Endothelial cell (in vitro differentiated cells): ENCODE measurements at regions not wholly inside any gene's neighbourhood (a gene's known extent, or its start where the extent isn't known, plus 50 kb on each side); places are given as distances from the start of the nearest gene placed in this dataset.

Experiments
- DNase-seq: peaks from one replicate; pipeline ENCODE4 v3.0.0; 2021; ENCODE audit warnings: low spot score
- H3K27ac Mint-ChIP-seq: one replicate; pipeline ENCODE4 v1.8.0; 2021; ENCODE audit warnings: mixed read lengths, inconsistent platforms; ENCODE audit not compliant: unreplicated experiment
- H3K27me3 Mint-ChIP-seq: one replicate; pipeline ENCODE4 v1.8.0; 2021; ENCODE audit warnings: mild to moderate bottlenecking, moderate library complexity, mixed read lengths, inconsistent platforms; ENCODE audit not compliant: unreplicated experiment
- H3K36me3 Mint-ChIP-seq: one replicate; pipeline ENCODE4 v1.8.0; 2021; ENCODE audit warnings: mild to moderate bottlenecking, low read depth, mixed read lengths, inconsistent platforms; ENCODE audit not compliant: unreplicated experiment
- H3K4me1 Mint-ChIP-seq: one replicate; pipeline ENCODE4 v1.8.0; 2021; ENCODE audit warnings: mild to moderate bottlenecking, mixed read lengths, inconsistent platforms; ENCODE audit not compliant: unreplicated experiment
- H3K4me3 Mint-ChIP-seq: one replicate; pipeline ENCODE4 v1.8.0; 2021; ENCODE audit warnings: mild to moderate bottlenecking, mixed read lengths, inconsistent platforms; ENCODE audit not compliant: unreplicated experiment
- H3K9me3 Mint-ChIP-seq: one replicate; pipeline ENCODE4 v1.8.0; 2021; ENCODE audit warnings: mixed read lengths, inconsistent platforms; ENCODE audit not compliant: unreplicated experiment
- TF ChIP-seq, protein P1 (sequence below): fragments of 200-600 bp; sonication (generic); IDR thresholded peaks from one replicate; pipeline ENCODE4 v1.5.0; 2021; ENCODE audit warnings: antibody characterized with exemption; ENCODE audit not compliant: unreplicated experiment

- H3K27me3 Mint-ChIP-seq = no peaks in the 10 kb centered on the region
- TF ChIP-seq, protein P1, sequence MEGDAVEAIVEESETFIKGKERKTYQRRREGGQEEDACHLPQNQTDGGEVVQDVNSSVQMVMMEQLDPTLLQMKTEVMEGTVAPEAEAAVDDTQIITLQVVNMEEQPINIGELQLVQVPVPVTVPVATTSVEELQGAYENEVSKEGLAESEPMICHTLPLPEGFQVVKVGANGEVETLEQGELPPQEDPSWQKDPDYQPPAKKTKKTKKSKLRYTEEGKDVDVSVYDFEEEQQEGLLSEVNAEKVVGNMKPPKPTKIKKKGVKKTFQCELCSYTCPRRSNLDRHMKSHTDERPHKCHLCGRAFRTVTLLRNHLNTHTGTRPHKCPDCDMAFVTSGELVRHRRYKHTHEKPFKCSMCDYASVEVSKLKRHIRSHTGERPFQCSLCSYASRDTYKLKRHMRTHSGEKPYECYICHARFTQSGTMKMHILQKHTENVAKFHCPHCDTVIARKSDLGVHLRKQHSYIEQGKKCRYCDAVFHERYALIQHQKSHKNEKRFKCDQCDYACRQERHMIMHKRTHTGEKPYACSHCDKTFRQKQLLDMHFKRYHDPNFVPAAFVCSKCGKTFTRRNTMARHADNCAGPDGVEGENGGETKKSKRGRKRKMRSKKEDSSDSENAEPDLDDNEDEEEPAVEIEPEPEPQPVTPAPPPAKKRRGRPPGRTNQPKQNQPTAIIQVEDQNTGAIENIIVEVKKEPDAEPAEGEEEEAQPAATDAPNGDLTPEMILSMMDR = no peak
- no peak overlapping the region for H3K4me3 Mint-ChIP-seq
Observed at GRCh38 chr18:29397536-29397935, 1220.6 kb upstream of the CDH2 start.

GRCh38 chr18:29383311-29384273, 1206.7 kb upstream of the CDH2 start:
- no peaks in the 10 kb centered on the region for H3K4me1 Mint-ChIP-seq
- H3K36me3 Mint-ChIP-seq = no peaks in the 10 kb centered on the region
- H3K27me3 Mint-ChIP-seq = peaks cover 2% of the 10 kb centered on the region
- H3K27ac Mint-ChIP-seq = no peak overlapping the region
- H3K9me3 Mint-ChIP-seq = no peaks in the 10 kb centered on the region
- TF ChIP-seq, protein P1 = no peak
- DNase-seq = no peak
- no peak overlapping the region for H3K4me3 Mint-ChIP-seq

More at GRCh38 chr18:29397536-29397935, 1220.6 kb upstream of the CDH2 start:
- no peak for DNase-seq
- Mint-ChIP-seq H3K36me3 (no peaks in the 10 kb centered on the region), H3K9me3 (no peaks in the 10 kb centered on the region), H3K27ac (no peak overlapping the region), H3K4me1 (no peaks in the 10 kb centered on the region)

DNA sequence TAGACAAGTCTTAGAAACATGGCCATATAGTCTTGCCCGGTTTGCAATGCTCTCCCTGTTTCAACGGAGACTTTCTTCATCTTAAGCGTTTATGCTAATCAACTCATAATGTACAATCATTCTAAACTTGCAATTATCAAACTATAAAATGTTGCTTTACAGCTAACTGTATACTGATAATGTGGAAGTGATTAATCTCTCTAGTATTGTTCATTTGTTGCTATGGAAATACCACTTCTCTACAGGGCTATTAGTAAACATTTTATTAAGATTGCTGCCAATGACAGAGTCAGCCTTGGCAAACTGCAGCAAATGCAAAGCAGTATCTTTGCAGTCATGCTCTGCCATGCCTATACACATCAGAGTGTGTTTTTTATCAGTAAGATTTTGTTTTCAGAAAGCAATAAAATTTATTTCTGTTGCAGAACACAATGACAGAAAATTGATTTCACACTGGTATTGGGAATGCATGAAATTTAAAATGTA, 1201.8 kb upstream of the CDH2 start:
- Mint-ChIP-seq H3K9me3 (no peaks in the 10 kb centered on the region), H3K4me1 (no peaks in the 10 kb centered on the region), H3K4me3 (no peak overlapping the region), H3K27ac (no peak overlapping the region), H3K36me3 (no peaks in the 10 kb centered on the region), H3K27me3 (no peaks in the 10 kb centered on the region)
- TF ChIP-seq, protein P1 = no peak
- no peak for DNase-seq

DNA sequence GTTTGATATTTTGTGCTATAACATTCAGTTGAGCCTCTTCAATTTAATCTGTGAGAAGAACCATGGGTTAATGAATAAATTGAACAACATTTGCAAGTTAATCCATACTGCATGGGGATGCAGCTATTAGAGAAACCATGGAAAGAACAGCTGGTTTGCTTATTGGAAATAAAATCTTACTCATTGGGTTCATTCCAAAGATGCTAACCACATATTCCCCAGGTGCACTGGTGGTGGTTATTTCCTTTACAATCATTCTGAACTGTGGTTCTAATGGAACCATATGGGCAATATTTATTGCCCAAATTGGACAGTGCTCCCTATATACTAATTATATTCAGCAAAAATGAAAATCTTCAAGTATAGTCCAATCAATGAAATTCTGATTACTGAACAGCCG, 1200.4 kb upstream of the CDH2 start:
- DNase-seq = no peak
- Mint-ChIP-seq H3K4me1 (no peaks in the 10 kb centered on the region), H3K4me3 (no peak overlapping the region), H3K36me3 (no peaks in the 10 kb centered on the region), H3K27me3 (no peaks in the 10 kb centered on the region), H3K9me3 (no peaks in the 10 kb centered on the region), H3K27ac (no peak overlapping the region)
- TF ChIP-seq, protein P1 = no peak

DNA sequence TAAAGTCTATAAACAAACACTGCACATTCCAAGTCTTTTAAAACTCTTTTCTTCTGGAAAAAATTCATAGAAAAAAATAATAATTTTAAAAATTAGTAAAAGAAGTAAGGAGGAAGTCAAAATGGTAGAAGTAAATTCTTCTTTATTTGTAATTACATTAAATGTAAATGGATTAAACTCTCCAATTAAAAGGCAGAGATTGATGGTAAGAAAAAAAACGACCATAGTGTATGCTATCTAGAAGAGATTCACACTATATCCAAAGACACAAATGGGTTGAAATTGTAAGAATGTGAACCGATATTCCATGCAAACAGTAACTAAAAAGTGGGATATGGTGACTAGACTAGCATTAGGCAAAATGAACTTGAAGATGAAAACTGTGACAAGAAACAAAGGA, 1196.1 kb upstream of the CDH2 start:
- Mint-ChIP-seq H3K27me3 (no peaks in the 10 kb centered on the region), H3K4me3 (no peak overlapping the region), H3K36me3 (no peaks in the 10 kb centered on the region), H3K9me3 (no peaks in the 10 kb centered on the region), H3K4me1 (no peaks in the 10 kb centered on the region), H3K27ac (no peak overlapping the region)
- DNase-seq = no peak
- TF ChIP-seq, protein P1 = no peak
